DMS 273 (cell line): ENCODE measurements at regions not wholly inside any gene's neighbourhood (a gene's known extent, or its start where the extent isn't known, plus 50 kb on each side); places are given as distances from the start of the nearest gene placed in this dataset.

Experiments
- DNase-seq: peaks from one replicate; lab custom pipeline; 2025; ENCODE audit not compliant: unreplicated experiment; lab: John Stamatoyannopoulos, UW

DNA sequence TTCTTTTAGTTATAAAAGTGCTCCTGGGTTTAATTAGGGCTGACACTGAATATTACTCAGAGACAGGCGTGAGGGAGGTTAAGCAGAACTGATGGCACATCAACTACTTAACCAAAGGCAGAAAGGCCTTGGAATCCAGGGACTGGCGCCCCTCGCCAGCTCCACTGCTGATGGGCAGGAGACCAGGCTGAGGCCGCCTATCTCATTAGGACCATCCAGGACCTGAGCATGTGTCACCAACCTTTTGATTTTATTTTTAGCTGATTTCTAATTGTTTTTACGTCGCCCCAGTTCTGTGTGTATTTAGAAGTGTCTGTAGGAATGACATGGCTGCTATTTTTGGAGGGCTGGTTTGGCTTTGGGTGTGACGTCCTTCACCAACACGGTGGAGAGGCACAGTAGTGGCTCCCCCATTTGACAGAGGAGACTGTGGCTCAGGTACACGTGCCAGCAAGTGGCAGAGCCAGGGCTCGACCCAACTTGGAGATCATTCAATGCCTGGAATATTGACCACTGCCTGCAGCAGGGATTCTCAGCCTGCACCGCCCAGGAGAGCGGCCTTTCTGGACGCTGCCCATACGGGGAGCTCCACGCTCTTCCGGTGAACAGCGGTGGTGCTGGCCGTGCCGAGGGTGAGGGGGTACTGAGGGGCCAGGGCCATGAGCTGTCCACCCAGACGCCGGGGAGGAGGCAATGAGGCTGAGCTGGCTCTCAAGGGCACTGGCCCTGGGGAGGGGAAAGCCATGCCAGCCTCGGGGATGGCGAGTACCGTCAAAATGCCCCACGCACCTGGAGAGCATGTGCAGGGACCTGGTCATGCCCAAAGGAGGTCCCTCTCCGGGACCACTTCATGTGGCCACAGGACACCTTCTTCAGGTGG is 205.7 kb downstream of the ASB1 start:
- DNase-seq, result no peak

- DNase-seq, result no peak
Measured at GRCh38 chr2:238633426-238634328, 206.9 kb downstream of the ASB1 start.

GRCh38 chr2:238634701-238635357 is 208.1 kb downstream of the ASB1 start:
- DNase-seq, result no peak

GRCh38 chr2:238635647-238636051 is 208.9 kb downstream of the ASB1 start:
- no peak for DNase-seq

DNA sequence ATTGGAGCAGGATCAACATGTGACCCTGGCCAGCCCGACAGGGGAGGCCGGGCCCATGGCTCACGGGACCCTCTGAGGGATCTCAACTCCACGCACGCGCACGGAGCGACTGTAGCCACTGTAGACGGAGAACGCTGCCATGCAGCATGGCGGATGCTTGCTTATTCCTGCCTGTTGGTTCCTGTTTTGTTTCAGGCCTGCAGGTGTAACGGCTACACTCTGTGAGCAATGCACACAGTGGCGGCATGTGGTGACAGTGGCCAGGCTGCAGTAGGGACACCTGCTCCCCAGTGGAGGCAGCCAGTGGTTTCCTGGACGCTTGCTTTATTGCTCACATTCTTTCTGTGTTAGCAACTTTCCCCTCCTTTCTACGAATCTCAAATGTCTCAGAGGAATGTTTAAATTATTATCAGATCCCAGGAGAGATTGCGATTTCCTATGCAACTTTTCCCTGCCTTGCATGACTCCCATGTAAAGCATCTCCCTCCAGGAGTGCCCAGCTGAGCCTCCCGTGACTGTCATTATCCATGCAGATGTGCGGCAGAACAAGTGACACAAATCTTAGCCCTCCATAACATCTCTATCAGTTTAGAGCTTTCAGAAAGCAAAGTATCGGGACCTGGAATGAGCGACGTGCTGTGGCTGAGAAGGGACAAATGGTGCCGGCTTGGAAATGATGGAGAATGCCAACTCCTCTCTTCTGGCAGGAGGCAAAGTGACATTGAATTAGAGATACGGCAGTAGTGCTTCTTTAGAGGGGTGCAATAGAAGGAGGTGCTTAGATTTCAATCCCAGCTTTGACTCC is 209.7 kb downstream of the ASB1 start:
- DNase-seq, result no peak

DNA sequence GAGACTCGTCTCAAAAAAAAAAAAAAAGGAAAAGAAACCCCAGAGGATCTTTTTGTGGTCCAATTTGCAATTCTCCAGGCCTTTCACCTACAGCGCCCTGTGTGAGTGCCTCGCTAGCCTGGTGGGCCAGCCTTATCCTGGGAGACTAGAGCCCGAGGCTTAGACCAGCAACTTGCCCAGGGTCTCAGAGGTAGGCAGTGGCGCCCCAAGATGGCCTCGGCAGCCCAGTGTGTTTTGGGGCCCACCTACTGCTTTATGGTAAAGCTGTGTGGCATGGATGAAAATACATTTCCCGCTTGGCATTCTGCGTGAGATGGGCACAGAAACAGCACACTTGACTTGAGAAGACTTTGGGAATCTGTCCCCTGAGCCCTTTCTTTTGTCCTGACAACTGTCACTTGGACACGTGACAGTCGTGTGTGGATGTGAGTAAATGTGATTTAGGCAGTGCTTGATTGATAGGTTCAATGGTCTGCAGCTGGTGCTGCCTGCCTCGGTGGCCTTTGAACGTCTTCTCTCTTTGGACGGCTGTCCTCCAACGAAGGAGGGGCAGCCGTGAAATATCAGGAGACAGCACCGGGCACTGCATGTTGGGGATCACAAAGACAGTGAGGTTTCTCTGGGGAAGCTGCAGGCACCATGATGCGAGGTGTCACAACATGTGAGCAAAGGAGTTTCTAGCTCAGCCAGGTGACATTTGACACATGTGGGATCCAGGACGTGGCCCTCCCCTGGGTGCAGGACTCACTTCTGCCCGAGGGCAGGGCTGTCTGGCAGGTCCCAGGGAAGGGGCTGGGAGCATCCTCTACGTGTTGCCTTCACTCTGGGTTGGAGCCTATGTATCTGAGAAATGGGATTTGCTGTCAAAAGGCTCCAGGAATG is 209.5 kb upstream of the TWIST2 start:
- DNase-seq, result no peak

DNA sequence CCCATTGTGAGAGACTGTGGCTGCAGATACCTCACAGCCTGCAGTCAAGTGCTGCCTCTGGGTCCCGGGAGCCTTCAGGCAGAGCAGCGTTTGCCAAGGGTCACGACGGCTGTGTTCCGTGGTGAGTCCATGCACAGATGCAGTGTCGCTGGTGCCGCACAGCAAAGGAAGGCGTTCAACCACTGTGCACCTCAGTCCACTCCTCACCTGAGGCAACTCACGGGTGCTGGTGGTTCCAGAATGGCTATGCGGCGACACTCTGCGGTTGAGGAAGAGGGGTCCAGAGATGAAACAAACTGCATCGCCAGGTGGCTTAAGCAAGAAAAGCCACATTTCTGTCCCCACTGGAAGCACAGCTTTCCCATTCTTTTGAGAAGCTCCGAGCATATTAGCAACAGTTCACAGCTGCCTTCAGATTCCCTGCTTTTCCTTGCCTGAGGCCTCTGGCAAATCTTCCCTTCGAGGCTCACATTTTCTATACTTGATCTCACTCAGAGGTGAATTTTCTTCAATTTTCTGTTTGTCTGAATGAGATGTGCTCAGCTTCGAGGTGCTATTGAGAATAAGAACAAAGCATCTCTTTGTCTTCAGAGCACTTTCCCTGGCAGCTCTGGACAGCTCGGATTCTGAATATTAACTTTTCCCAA is 208.8 kb upstream of the TWIST2 start:
- no peak for DNase-seq

GRCh38 chr2:238640486-238640885 is 207.4 kb upstream of the TWIST2 start:
- no peak for DNase-seq

DNA sequence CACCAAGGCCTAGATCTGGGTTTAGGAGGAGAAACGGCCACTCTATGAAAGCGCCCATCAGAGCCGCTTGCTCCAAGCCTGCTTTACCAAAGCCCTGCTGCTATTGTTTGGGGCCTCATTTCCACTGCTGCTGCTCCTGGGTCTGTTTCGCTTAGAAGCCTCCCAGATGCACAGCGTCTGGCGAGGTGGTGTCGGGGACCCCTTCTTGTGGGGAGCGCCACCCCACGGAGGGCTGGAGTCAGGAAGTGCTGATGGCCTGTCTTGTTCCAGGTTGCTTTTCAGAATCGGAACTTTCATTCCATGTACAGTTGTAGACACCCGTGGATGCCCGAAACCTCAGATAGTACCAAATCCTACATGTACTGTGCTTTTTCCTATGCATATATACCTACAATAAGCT is 204.9 kb upstream of the TWIST2 start:
- DNase-seq, result no peak

DNA sequence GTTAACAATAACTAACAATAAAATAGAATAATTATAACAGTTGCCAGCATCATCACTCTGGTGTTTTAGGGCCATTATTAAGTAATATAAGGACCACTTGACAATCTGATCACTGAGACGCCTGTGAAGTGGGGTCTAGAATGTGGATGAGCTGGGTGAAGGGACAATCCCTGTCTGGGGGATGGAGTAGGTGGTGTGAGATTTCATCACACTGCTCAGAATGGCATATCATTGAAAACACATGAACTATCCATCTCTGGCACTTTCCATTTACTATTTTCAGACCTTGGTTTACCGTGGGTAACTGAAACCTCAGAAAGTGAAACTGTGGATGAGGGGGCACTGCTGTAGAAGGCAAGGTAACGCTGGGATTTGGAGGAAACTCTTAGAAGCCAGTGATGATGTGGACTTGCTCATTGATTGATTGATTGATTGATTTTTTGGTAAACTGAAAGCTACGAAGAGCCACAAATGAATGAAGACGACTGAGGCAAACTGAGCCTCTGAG is 204.4 kb upstream of the TWIST2 start:
- no peak for DNase-seq

DNA sequence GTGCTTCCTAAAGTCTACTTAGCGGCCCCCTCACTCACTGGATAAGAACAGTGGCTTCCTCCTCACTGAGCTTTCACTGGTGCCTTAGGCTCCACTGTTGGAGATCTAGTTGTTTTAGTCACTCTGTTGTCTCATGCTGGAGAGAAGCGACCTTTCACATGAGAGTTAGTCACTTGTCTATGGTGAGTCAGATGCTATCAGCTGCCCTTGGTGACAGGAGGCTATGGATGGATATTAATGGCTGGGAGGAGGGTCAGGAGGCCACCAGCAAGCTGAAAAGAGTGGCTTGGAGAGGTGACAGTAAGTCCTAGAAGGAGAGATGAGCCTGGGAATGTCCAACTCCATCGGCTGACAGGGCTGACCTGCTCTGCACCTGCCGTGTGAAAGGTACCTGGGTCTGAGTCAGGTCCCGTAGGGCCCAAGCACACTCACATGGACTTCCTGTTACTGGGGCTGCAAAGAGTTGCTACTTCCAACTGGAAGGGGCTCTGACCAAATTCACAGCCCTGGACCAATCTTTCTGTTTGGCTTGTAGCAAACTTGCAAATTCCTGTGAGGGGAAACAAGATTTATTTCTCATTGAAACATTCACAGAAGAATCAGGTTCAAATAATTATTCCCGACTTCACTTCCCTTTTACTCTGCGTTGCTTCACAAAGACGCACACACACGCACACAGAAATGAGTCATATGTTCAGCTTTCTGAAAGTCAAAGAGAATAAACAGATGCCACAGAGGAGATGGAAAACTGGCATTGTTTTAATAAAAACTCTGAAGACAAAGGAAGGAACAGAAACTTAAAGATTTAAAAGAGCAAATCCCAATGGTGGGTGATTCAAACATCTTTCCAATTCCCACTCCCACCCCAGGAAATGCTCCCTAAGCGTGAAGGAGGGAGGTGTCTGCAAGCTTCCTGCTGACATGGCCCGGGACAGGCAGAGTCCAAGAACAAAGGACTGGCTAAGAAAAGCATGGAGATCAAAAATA is 203.5 kb upstream of the TWIST2 start:
- DNase-seq, result no peak

DNA sequence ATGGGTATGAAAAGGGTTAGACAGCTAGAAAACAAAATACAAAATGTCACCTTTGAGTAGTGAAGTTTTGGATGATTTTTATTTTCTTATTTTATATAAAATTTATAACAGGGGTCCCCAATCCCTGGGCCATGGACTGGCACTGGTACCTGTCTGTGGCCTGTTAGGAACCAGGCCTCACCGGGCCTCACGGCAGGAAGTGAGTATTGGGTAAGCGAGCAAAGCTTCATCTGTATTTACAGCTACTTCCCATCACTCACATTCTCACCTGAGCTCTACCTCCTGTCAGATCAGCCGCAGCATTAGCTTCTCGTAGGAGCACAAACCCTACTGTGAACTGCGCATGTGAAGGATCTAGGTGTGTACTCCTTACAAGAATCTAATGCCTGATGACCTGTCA is 202.8 kb upstream of the TWIST2 start:
- DNase-seq, result no peak

GRCh38 chr2:238645716-238646115 is 202.2 kb upstream of the TWIST2 start:
- DNase-seq, result no peak

- no peak for DNase-seq
Measured at GRCh38 chr2:238646281-238646680, 201.6 kb upstream of the TWIST2 start.

GRCh38 chr2:238646803-238647202 is 201.1 kb upstream of the TWIST2 start:
- no peak for DNase-seq

- DNase-seq, result no peak
Measured at GRCh38 chr2:238649123-238649522, 198.8 kb upstream of the TWIST2 start.

DNA sequence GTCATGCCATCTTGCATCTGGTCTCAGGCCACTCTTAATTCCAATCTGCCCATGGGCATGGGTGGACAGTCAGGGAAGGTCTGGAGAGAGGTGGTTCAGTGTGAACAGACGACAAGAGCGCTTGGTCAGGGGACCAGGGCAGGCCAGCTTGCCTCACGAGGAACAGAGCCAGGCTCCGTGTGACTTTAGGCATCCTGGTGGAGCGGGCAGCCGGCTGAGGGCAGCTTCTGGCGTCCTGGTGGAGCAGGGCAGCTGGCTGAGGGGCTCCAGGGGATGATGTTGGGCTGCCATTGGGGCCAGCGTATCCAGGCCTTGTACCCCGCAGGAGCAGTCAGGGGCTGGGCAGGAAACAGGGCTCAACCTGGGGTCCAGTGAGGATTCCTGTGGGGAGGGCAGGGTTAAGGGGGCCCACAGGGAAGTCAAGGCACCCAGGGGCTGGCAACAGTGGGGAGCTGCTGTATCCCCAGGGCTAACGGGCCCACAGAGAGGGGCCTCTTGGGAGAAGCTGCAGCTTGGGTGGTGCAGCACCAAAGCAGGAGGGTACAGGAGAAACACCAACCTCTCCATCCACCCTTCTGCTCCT is 197.9 kb upstream of the TWIST2 start:
- no peak for DNase-seq
